ENCODE measurements at regions not wholly inside any gene's neighbourhood (a gene's known extent, or its start where the extent isn't known, plus 50 kb on each side); places are given as distances from the start of the nearest gene placed in this dataset.
A peak's percentile ranks its signal among the peaks of the same experiment; 100 is the strongest.

DNA sequence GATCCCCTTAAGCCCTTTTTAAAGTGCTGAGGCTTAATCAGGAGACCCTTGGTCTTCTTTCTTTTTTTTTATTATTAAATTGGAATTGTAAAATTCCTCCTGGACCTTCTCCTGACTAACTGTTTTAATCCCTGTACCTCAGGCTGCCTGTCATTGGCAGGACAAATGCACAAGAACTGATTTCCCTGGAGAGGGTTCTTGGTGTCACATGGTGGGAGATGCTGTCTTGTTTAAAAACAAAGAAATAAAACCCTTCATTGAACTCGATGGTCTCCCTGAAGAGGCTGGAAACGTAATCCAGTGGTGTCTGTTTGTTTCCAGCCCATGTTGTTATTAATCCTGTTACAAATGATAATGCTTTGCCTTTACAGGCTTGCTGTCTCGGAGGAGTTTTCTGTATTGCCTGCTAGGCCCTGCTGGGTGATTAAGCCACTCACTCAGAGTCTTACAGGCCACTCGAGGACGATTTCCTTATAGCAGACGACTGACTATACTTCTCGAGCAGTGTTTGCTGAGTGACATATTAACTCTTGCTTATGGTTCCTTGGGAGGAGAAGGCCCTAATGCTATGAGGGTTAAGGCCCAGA, 100.5 kb upstream of the MGAT5 start:
- no peak for DNase-seq (ENCODE audit: low spot score)
- in situ Hi-C loops (cut with HindIII; ENCODE audit: low sequenced_read_pairs) = no loop called here

DNA sequence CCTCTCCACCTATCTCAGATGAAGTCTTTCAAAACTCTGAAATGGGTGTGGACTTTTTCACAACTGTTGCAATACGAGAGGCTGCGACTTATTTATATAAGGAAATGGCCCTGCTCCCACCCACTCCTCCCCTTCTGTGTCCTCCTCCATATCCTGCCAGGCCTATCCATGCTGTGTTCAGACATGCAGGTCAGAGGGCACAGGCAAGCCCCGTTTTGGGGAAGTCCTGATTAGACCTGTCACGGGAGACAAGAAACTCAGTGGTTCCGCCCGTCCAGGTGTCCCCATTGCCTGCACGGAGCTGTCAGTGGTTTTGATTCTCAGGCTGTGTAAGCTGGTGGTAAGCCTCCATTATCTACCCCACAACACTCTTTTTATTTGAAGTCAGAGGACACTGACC, 99.6 kb upstream of the MGAT5 start:
- DNase-seq (ENCODE audit: low spot score) = no peak
- in situ Hi-C loops (cut with HindIII; ENCODE audit: low sequenced_read_pairs) = no loop called here

DNA sequence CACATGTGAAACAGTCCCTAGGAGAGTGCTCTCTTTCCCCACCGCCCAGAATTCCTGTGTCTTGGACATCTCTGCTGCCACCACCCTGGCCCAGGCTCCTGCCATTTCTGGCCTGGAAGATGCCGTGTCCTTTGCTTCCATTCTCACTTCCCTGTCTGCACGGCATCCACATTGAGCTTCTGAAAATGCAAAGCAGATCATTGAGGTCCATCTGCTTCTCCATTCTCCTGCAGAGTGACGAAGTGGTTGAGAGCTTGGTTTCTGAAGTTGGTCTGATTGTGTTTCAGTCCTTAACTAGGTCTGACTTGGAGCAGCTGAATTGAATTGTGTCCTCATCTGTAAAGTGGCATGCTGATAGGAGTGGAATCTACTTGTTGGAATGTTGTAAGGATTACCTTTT, 98.7 kb upstream of the MGAT5 start:
- in situ Hi-C loops (cut with HindIII; ENCODE audit: low sequenced_read_pairs) = no loop called here
- DNase-seq (ENCODE audit: low spot score) = no peak

- in situ Hi-C loops (cut with HindIII; ENCODE audit: low sequenced_read_pairs) = no loop called here
- DNase-seq (ENCODE audit: low spot score) = no peak
These were observed 95.6 kb upstream of the MGAT5 start for GRCh38 chr2:134158295-134158694.

- DNase-seq (ENCODE audit: low spot score) = no peak
- in situ Hi-C loops (cut with HindIII; ENCODE audit: low sequenced_read_pairs) = no loop called here
These were observed 92.7 kb upstream of the MGAT5 start for GRCh38 chr2:134161170-134161547.

- in situ Hi-C loops (cut with HindIII; ENCODE audit: low sequenced_read_pairs) = no loop called here
- DNase-seq (ENCODE audit: low spot score) = no peak
These were observed 90.5 kb upstream of the MGAT5 start for GRCh38 chr2:134163336-134163735.

DNA sequence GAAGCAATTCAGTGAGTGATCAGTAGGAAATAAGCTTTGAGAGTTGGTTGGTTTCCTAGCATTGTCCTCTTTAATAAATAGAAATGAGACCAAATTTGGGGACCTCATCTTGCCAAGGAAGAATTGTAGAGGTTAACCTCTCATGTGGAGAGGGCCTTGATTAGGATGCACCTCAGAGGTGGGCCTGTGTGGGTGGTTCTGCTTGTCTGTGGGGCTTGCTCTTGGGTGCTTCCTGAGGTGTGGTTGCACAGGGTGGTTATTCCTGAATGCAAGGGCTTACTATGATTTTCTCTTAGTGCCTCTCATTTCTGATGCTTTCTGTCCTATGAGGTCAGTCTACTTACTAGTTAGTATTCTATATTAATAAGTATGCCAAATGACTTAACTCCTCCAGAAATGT, 89.6 kb upstream of the MGAT5 start:
- DNase-seq (ENCODE audit: low spot score) = no peak
- in situ Hi-C loops (cut with HindIII; ENCODE audit: low sequenced_read_pairs) = no loop called here

DNA sequence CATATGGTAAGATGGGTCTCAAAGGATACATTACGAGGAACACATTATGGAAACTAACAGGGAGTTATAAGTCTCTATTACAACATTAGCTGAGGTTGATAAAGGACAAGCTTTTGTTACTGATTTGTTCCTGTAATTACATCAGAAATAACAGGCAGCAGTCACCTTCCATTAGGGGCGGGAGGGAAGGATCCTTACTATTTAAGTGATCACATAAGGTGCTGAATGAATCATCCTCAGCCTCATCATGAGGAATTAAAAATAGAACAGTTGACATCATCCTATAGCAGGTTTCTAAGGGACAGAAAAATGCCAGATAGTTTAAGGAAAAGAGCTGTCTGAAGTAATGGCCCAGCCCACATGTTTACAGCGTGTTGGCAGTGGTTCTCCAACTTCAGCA, 86.9 kb upstream of the MGAT5 start:
- DNase-seq (ENCODE audit: low spot score) = no peak
- in situ Hi-C loops (cut with HindIII; ENCODE audit: low sequenced_read_pairs) = no loop called here

GRCh38 chr2:134169788-134170187, 84.1 kb upstream of the MGAT5 start:
- in situ Hi-C loops (cut with HindIII; ENCODE audit: low sequenced_read_pairs) = no loop called here

DNA sequence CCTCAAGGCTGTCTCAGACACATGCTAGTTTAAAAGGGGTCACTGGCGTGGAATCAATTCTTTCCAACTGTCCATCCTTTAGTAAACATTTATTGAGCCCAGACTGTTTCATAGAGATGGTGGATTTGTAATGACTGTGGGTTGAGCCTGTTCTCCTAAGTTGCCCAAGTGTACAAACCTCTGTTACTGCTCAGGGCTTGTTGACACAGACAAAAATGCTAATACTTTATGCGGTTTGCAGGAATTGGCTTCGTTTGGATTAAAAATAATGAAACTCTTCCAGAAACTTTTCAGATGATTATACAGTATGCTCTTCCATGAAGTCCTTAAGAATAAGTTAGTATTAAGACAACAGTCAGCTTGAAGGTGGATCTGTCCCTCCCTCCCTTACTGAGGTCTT, 83.6 kb upstream of the MGAT5 start:
- DNase-seq (ENCODE audit: low spot score) = no peak
- in situ Hi-C loops (cut with HindIII; ENCODE audit: low sequenced_read_pairs) = no loop called here

More at GRCh38 chr2:134169788-134170187, 84.1 kb upstream of the MGAT5 start:
- no peak for DNase-seq (ENCODE audit: low spot score)

GRCh38 chr2:134170700-134171099, 83.2 kb upstream of the MGAT5 start:
- DNase-seq (ENCODE audit: low spot score) = no peak
- in situ Hi-C loops (cut with HindIII; ENCODE audit: low sequenced_read_pairs) = no loop called here

- DNase-seq (ENCODE audit: low spot score) = peak; percentile 86
- in situ Hi-C loops (cut with HindIII; ENCODE audit: low sequenced_read_pairs) = no loop called here
These were observed 80.4 kb upstream of the MGAT5 start for GRCh38 chr2:134173338-134174016.

- DNase-seq (ENCODE audit: low spot score) = no peak
- in situ Hi-C loops (cut with HindIII; ENCODE audit: low sequenced_read_pairs) = no loop called here
These were observed 79.2 kb upstream of the MGAT5 start for GRCh38 chr2:134174711-134175110.

DNA sequence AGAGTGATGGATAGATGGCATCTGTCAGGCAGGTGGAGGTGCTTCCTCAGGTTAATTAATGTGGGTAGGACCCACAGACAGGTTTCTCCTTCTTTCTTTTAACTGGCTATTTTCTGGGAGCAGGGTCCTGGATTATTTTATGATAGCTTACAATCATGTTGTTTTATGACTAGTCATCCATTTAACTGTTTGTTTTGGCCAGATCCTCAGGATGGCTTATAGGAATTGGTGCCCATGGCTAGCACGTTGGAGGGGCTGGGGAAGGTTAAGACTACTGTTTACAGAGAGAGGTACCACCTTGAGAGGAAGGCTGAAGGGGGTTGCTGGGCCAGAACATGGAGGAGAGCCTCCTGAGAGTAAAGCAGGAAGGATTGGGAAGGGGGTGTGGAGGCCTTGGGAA, 78.0 kb upstream of the MGAT5 start:
- no peak for DNase-seq (ENCODE audit: low spot score)
- in situ Hi-C loops (cut with HindIII; ENCODE audit: low sequenced_read_pairs) = no loop called here

GRCh38 chr2:134177351-134177931, 76.4 kb upstream of the MGAT5 start:
- in situ Hi-C loops (cut with HindIII; ENCODE audit: low sequenced_read_pairs) = no loop called here

GRCh38 chr2:134178138-134178877, 75.6 kb upstream of the MGAT5 start:
- in situ Hi-C loops (cut with HindIII; ENCODE audit: low sequenced_read_pairs) = no loop called here
- DNase-seq (ENCODE audit: low spot score) = no peak

More at GRCh38 chr2:134177351-134177931, 76.4 kb upstream of the MGAT5 start:
- DNase-seq (ENCODE audit: low spot score) = no peak

- no peak for DNase-seq (ENCODE audit: low spot score)
- in situ Hi-C loops (cut with HindIII; ENCODE audit: low sequenced_read_pairs) = no loop called here
These were observed 72.7 kb upstream of the MGAT5 start for GRCh38 chr2:134181219-134181618.

- in situ Hi-C loops (cut with HindIII; ENCODE audit: low sequenced_read_pairs) = no loop called here
- DNase-seq (ENCODE audit: low spot score) = peak; percentile 62
These were observed 70.2 kb upstream of the MGAT5 start for GRCh38 chr2:134183679-134184078.

DNA sequence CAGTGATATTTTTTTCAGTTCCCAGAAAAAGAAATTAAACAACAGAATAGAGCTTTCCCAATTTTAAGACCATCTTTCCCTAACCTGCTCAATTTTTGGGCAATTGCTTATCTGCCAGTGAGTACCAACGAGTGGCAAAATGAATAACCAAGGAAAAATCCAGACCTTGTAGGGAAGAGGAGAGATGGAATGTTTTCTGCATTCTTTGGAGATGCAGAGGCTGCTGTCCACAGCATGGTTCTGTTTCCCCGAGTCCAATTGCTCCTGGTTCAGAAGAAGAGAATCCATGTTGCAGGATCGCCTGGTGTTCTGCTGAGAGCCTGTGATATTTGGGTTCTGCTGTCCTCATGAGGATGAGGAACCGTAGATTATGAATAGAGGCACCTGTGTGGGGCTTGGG, 68.2 kb upstream of the MGAT5 start:
- in situ Hi-C loops (cut with HindIII; ENCODE audit: low sequenced_read_pairs) = no loop called here
- no peak for DNase-seq (ENCODE audit: low spot score)

GRCh38 chr2:134189009-134189720, 64.7 kb upstream of the MGAT5 start:
- in situ Hi-C loops (cut with HindIII; ENCODE audit: low sequenced_read_pairs) = no loop called here

More at GRCh38 chr2:134189009-134189720, 64.7 kb upstream of the MGAT5 start:
- DNase-seq (ENCODE audit: low spot score) = no peak

Data from G401 (cell line).